ENCODE measurements at regions not wholly inside any gene's neighbourhood (a gene's known extent, or its start where the extent isn't known, plus 50 kb on each side); places are given as distances from the start of the nearest gene placed in this dataset.

- peaks cover 35% of the 10 kb centered on the region for H3K4me1 Mint-ChIP-seq
- no peak for DNase-seq
- peak overlapping the region; percentile 96 for H3K4me3 Mint-ChIP-seq
- no peak for TF ChIP-seq CTCF (IDR thresholded peaks at IDR 0.05)
- H3K36me3 Mint-ChIP-seq (ENCODE audit: low read depth), result no peaks in the 10 kb centered on the region
- no peak overlapping the region for H3K27ac Mint-ChIP-seq
- H3K9me3 Mint-ChIP-seq, result no peaks in the 10 kb centered on the region
- peaks cover 5% of the 10 kb centered on the region for H3K27me3 Mint-ChIP-seq (ENCODE audit: low read depth, poor library complexity)
These were observed 123.4 kb upstream of the ZNF92 start for GRCh38 chr7:65250216-65250615.

DNA sequence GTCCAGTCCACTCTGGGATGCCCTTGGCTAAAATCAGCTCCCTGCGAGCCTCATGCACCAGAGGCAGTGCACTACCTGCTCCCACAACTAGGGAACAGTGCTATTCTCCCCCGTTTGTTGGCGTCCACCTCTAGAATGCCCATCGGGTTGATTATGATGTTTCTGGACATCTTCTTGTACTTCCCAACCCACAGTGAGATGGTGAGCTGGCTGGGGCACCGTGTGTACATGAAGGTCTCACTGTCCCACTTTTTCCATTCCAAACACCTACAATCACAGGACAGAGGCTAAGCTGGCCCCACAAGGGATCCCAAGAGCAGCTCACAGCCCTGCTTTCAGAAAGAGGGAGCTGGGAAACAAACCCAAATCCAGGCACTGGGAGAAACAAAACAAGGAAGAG is 126.2 kb upstream of the ZNF92 start:
- Mint-ChIP-seq H3K27me3 (ENCODE audit: low read depth, poor library complexity) (peaks cover 9% of the 10 kb centered on the region), H3K9me3 (no peaks in the 10 kb centered on the region), H3K27ac (no peak overlapping the region), H3K36me3 (ENCODE audit: low read depth) (no peaks in the 10 kb centered on the region), H3K4me1 (peaks cover 34% of the 10 kb centered on the region), H3K4me3 (no peak overlapping the region)
- DNase-seq, result no peak
- no peak for TF ChIP-seq CTCF (IDR thresholded peaks at IDR 0.05)

- Mint-ChIP-seq H3K27ac (no peak overlapping the region), H3K9me3 (no peaks in the 10 kb centered on the region), H3K27me3 (ENCODE audit: low read depth, poor library complexity) (peaks cover 15% of the 10 kb centered on the region), H3K4me1 (peaks cover 21% of the 10 kb centered on the region), H3K4me3 (peak overlapping the region; percentile 82), H3K36me3 (ENCODE audit: low read depth) (no peaks in the 10 kb centered on the region)
- TF ChIP-seq CTCF (IDR thresholded peaks at IDR 0.05), result peak; percentile 10
- peak; percentile 89 for DNase-seq
These were observed 133.8 kb upstream of the ZNF92 start for GRCh38 chr7:65239707-65240352.

GRCh38 chr7:65239324-65239706 is 134.3 kb upstream of the ZNF92 start:
- DNase-seq, result no peak
- no peaks in the 10 kb centered on the region for H3K36me3 Mint-ChIP-seq (ENCODE audit: low read depth)
- H3K4me1 Mint-ChIP-seq, result peaks cover 26% of the 10 kb centered on the region
- H3K9me3 Mint-ChIP-seq, result no peaks in the 10 kb centered on the region
- no peak for TF ChIP-seq CTCF (IDR thresholded peaks at IDR 0.05)
- peaks cover 15% of the 10 kb centered on the region for H3K27me3 Mint-ChIP-seq (ENCODE audit: low read depth, poor library complexity)
- H3K27ac Mint-ChIP-seq, result no peak overlapping the region
- H3K4me3 Mint-ChIP-seq, result peak overlapping the region; percentile 82

DNA sequence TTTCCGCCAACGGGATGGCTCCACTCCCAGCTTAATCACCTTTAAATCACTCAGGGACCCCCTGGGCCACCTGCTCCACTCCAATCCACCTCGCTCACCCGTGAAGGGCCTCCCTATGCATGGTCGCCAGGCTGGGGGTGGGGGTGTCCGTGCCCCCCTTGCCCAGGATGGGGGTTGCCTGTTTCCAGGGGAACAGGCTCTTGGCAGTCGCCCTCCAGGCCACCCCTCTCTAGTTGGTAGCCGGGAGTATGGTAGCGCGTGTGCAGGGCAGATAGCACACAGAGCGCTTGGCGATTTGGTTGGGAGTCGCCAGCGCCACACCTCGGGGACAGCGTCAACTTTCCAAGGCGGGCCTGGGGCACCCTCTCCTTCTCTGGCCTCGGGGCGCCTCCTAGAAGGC is 134.9 kb upstream of the ZNF92 start:
- no peak overlapping the region for H3K4me3 Mint-ChIP-seq
- no peak overlapping the region for H3K27ac Mint-ChIP-seq
- H3K4me1 Mint-ChIP-seq, result peaks cover 26% of the 10 kb centered on the region
- no peak for DNase-seq
- no peaks in the 10 kb centered on the region for H3K36me3 Mint-ChIP-seq (ENCODE audit: low read depth)
- peaks cover 15% of the 10 kb centered on the region for H3K27me3 Mint-ChIP-seq (ENCODE audit: low read depth, poor library complexity)
- H3K9me3 Mint-ChIP-seq, result no peaks in the 10 kb centered on the region
- no peak for TF ChIP-seq CTCF (IDR thresholded peaks at IDR 0.05)

DNA sequence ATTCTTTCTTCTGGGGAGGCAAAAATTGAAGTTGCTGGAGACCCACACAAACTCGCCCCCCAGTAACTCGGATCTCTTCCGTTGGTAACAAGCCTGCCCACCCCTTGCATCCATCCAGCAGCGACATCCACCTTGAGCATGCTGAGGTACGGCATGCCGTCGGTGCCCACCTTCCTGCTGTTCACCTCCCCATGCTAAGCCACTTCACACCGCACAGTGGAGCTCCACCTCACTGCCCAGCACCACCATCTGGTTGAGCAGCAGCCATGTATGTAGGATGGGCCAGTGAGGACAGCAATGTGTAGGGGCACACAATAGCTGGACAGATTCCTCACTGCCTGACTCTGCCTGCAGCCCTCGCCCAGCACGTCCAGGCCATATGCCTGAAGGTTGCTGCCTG is 138.1 kb upstream of the ZNF92 start:
- Mint-ChIP-seq H3K9me3 (no peaks in the 10 kb centered on the region), H3K4me3 (no peak overlapping the region), H3K27ac (peak overlapping the region; percentile 43), H3K36me3 (ENCODE audit: low read depth) (no peaks in the 10 kb centered on the region), H3K27me3 (ENCODE audit: low read depth, poor library complexity) (peaks cover 23% of the 10 kb centered on the region), H3K4me1 (peaks cover 25% of the 10 kb centered on the region)
- no peak for TF ChIP-seq CTCF (IDR thresholded peaks at IDR 0.05)
- no peak for DNase-seq

Measured in nephron progenitor cell (in vitro differentiated cells).